RCC 7860 (cell line): ENCODE measurements at regions not wholly inside any gene's neighbourhood (a gene's known extent, or its start where the extent isn't known, plus 50 kb on each side); places are given as distances from the start of the nearest gene placed in this dataset.

Experiments
- DNase-seq: peaks from one replicate; pipeline ENCODE4 v3.0.0-alpha.2; 2015; ENCODE audit warnings: low spot score
- FAIRE-seq: peaks from 2 replicates; lab custom pipeline; 2012; peaks lifted over from hg19 to GRCh38; lab: Jason Lieb, UNC

DNA sequence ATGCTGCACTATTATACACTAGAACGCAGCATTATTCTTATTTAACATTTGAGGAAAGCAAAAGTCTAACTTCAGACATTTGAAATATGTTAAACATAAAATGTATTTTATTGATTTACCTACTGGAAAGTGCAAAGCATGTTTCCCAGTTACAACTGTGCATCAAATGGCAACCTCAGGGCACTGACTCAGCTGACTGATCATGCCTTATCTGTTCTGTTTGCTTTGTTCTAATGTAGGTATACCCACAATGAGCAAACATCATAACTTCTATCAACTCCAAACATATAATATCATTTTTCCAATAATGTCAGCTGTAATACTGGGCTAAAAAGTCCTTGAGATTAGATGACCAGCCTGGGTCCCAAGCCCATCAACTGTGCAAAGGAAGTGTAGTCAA lies 431.0 kb downstream of the FOXG1 start:
- DNase-seq, result no peak
- no peak for FAIRE-seq

GRCh38 chr14:29205658-29206057 lies 439.1 kb downstream of the FOXG1 start:
- FAIRE-seq (no peak), DNase-seq (no peak)

DNA sequence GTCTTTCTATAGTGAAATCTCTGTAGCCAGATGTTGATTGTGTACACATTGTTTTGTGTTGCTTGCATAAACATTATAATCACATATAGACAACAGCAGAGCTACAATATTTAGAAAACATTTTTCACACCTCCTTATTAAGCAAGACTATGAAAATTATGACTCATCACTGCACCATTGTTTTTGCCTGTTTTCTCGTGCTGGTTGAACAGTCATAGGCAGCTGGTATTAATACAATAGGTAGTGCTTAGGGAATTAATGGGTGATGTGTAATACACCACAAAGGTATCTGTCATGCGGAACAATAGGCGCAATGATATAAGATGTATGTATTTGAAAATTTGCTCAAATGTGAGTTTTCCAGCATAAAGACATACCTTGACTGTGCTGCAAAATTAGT lies 449.3 kb downstream of the FOXG1 start:
- DNase-seq, result no peak
- FAIRE-seq, result no peak

- DNase-seq, result no peak
- no peak for FAIRE-seq
These were observed 450.0 kb downstream of the FOXG1 start for GRCh38 chr14:29216268-29217232.

- no peak for DNase-seq
- FAIRE-seq, result no peak
These were observed 451.3 kb downstream of the FOXG1 start for GRCh38 chr14:29217813-29218450.

- no peak for DNase-seq
- FAIRE-seq, result no peak
These were observed 453.5 kb downstream of the FOXG1 start for GRCh38 chr14:29220072-29220471.

- no peak for FAIRE-seq
These were observed 454.0 kb downstream of the FOXG1 start for GRCh38 chr14:29220566-29220965.

GRCh38 chr14:29222006-29222405 lies 455.4 kb downstream of the FOXG1 start:
- FAIRE-seq, result no peak
- DNase-seq, result no peak

More at GRCh38 chr14:29220566-29220965, 454.0 kb downstream of the FOXG1 start:
- no peak for DNase-seq

- DNase-seq (peak; percentile 13), FAIRE-seq (no peak)
These were observed 456.2 kb downstream of the FOXG1 start for GRCh38 chr14:29222671-29223268.

DNA sequence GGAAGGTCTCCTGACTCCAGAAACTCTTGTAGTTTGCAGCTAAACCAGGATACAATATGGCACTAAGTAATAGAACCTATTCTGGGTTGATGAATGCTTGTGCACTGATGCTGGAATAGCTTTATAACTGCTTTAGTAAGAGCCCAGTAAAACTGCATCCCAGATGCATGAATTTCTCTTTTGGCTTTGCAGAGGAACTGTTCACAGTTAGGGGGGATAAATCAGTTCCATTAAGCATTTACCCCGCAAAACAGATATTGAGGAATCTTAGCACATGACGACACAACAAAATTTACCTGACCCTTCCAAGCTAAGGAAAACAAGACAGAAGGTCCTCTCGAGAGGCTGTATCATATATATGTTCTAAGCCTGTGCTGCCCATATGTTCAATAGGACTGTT lies 457.4 kb downstream of the FOXG1 start:
- FAIRE-seq (no peak), DNase-seq (no peak)

DNA sequence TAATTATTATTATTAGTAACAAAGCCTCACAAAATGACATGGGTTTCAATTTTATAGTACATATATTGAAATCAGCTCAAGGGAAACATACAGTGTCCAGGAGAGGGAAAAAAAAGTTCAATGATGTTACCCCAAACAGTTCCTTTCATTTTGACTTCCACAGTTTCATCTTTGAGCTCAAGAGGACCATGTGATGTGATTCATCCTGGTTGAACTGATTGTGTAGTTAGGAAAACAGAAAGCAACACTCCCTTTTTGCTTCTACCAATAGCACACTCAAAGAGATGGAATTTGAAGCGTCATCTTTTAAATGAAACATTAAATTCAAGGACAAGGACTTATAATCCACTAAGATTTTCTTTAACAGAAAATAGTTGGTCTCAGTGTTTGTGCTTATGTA lies 461.0 kb downstream of the FOXG1 start:
- FAIRE-seq, result no peak

DNA sequence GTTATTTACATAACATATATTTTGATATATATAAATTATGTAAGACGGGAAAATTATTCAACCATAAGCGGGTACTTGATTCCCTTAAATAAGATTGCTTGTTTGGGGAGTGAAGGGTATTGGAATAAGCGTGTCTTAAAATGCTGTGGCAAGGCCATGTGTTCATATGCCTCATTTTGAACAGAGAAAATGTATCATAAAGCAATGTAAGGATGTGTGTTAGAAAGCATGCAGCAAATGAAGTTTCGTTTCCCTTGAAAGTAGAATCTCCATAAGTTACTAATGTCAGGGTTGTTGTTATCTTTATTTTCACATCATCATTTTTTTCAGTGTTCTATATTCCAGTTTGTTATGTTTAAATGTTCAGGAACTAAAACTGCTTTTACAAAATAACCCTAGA lies 465.6 kb downstream of the FOXG1 start:
- no peak for FAIRE-seq
- DNase-seq, result no peak

More for the DNA sequence above, 461.0 kb downstream of the FOXG1 start:
- no peak for DNase-seq

DNA sequence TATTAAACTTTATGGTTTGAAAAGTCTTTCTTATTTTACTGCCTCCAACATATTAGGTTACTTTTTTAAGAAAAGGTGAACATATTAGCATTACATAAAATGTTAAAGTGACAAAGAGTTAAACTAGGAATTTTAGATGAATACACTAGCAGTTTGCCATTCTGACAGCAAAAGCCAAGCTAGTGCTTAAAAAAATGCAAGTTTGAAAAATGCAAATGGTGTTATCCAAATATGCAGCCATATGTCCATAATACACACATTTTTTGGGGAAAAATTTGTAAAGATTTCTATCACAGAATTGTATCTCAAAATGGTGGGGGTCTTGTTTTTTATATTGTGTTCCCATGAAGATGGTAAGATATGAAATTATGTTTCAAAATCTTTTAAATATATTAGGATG lies 466.1 kb downstream of the FOXG1 start:
- DNase-seq (no peak), FAIRE-seq (no peak)

DNA sequence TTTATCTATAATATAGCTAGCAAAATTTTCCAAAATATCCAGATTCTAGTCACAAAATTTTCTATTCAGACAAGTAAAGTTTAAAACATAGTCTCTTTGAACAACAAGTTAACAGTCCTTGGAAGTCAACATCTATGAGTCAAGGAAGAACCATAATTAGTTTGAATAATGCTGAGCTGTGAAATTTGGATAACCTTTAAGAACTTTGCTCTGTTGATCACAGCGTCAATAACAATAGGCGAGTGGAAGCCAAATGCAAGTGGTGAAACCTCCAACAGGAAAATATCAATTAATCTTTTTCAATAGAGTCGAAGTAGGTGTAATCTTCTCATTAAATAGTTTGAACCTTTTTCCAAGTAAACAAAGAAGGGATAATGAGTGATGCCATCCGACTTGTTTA lies 466.6 kb downstream of the FOXG1 start:
- FAIRE-seq (no peak), DNase-seq (no peak)

GRCh38 chr14:29235991-29236390 lies 469.4 kb downstream of the FOXG1 start:
- no peak for DNase-seq

DNA sequence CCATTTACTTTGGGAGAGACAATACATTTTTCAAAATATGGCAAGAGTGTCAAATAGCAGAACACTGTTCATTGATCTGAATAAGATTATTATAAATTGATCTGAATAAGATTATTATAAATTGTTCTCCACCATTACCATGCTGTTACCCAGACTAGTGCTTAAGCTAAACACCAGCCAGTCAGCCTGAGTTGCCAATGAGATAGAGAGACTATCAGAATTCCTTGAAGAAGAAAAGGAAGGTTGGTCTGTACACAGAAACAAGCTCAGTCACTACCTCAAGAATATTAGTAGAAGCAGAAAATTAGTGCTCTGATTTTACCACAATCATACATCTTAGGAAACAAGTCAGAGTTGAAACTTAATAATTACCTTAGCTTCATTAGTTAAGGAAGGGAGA lies 469.8 kb downstream of the FOXG1 start:
- FAIRE-seq (no peak), DNase-seq (no peak)

More at GRCh38 chr14:29235991-29236390, 469.4 kb downstream of the FOXG1 start:
- no peak for FAIRE-seq

DNA sequence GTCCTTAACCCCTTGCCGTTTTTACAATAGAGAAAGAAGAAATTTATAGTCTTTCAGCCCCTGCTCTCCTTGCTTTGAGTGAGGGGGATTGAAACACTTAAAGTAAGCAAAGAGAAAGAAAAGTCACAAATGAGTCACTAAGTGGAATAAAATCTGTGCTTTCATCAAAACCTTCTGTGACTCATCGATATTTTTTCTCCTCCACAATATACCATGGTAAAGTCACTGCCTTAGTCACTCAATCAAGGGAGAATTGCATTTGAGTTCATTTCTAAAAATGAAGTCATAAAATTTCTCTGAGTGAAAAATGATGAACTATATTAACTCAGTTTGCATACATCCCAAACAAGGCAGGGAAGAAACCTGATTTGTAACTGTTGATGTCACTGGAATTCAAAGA lies 470.3 kb downstream of the FOXG1 start:
- FAIRE-seq (peak; percentile 83), DNase-seq (peak; percentile 70)

- DNase-seq, result peak; percentile 72
These were observed 473.5 kb downstream of the FOXG1 start for GRCh38 chr14:29240066-29240465.

DNA sequence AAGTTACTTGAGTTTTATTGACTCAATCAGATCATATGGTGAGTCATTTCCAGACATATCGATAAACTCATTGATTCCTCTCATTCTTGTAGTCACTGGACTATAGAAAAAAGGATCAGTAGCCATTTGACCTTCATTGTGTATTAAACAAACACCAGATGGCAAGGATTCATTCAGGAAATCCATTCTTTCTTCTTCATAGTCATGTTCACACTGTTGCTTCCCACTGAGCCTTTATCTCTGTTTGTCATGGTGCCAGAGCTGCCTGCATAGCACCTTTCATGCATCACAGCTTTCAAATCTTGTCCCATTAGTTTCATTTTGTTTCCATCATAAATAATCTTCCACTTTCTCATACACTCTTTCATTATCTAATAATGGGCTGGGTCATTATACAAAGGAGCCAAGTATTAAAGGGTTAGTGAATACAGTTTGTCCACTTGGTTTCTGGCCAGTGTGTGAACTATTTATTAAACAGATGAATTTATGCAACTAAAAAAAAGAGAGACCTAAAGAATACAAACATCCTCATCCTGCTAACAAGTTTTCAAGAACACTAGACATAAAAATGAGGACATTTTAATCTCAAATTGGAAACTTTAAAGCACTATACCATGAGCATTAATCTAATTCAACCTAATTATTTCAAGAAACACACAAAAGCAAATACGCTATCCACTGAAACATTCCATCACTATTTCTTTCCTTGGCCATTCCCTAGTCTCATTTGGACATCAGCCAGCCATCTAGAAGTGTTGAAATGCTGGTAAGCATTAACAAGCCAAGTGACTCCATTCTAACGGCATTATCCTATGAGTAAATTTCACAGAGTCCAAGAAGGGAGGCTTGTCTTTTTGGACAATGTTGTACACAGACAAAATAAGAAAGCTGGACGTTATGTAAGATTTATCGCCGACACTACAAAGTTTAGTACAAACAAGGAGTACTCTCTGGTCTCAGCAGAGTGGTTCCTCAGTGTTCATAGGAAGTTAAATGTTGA lies 476.5 kb downstream of the FOXG1 start:
- FAIRE-seq (peak; percentile 85), DNase-seq (peak; percentile 71)

More at GRCh38 chr14:29240066-29240465, 473.5 kb downstream of the FOXG1 start:
- FAIRE-seq, result peak; percentile 90

DNA sequence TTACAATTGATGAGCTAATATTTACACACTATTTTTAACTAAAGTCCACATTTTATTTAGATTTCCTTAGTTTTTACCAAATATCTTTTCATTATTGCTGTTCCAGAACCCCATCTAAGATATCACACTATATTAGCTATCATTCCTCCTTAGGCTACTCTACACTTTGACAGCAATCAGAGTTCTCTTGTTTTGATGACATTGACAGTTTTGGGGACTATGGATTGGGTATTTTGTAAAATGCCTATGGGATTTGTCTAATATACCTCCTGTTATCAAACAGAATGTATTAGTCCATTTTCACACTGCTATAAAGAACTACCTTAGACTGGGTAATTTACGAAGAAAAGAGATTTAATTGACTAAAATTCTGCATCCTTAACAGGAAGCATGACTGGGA lies 489.1 kb downstream of the FOXG1 start:
- FAIRE-seq (no peak), DNase-seq (no peak)
